ENCODE measurements at regions not wholly inside any gene's neighbourhood (a gene's known extent, or its start where the extent isn't known, plus 50 kb on each side); places are given as distances from the start of the nearest gene placed in this dataset.

GRCh38 chr22:47898946-47899345 lies 1136.5 kb downstream of the TBC1D22A start:
- no peaks in the 10 kb centered on the region for H3K79me2 ChIP-seq (ENCODE audit: insufficient read depth, low read length)
- no peak overlapping the region for H3K4me3 ChIP-seq (replicated peaks in 1 of 2; ENCODE audit: low read depth in 1 of 2, low read length in 2 of 2)
- no peak overlapping the region for H3K27ac ChIP-seq (ENCODE audit: low read depth, low read length)
- ChIA-PET RAD21 (ENCODE audit: low non-redundant PET in 1 of 2, low total read pairs in 2 of 2, uncharacterized antibody in 2 of 2, unreplicated experiment in 2 of 2) (no interaction called here), CTCF (no interaction called here), POLR2A (no interaction called here)
- peaks cover 0 to 7% of the 10 kb centered on the region in 2 experiments; a peak in 1 of 4 replicates for H3K9me3 ChIP-seq (ENCODE audit: control insufficient read depth in 1 of 2, insufficient read depth in 1 of 2, low read depth in 1 of 2, low read length in 2 of 2)
- no peaks in the 10 kb centered on the region for H3K36me3 ChIP-seq (ENCODE audit: control insufficient read depth in 1 of 2, insufficient read depth in 2 of 2, low read length in 2 of 2)
- H3K27me3 ChIP-seq (ENCODE audit: insufficient read depth, low read length): no peaks in the 10 kb centered on the region
- BruUV-seq (replicated peaks): no TSS peak
- H3K4me2 ChIP-seq (ENCODE audit: low read length): no peak overlapping the region
- no peak for DNase-seq (ENCODE audit: low read depth, low spot score)
- H3K4me1 ChIP-seq (ENCODE audit: control insufficient read depth in 1 of 2, insufficient read depth in 2 of 2, low read length in 2 of 2): no peaks in the 10 kb centered on the region
- no peak overlapping the region for H3K9ac ChIP-seq (ENCODE audit: low read length)
- TF ChIP-seq RAD21 (IDR thresholded peaks at IDR 0.05; ENCODE audit: low read depth): no peak
- no peaks in the 10 kb centered on the region for H3K9me2 ChIP-seq (ENCODE audit: insufficient read depth)
- no peak for ATAC-seq
- no peaks in the 10 kb centered on the region for H4K20me1 ChIP-seq (ENCODE audit: insufficient read depth)
- intact Hi-C loops (cut with micrococcal nuclease): no loop called here
- H2AFZ ChIP-seq (ENCODE audit: low read depth, low read length, poor library complexity, severe bottlenecking): no peak overlapping the region

- no peaks in the 10 kb centered on the region for H3K9me2 ChIP-seq (ENCODE audit: insufficient read depth)
- H3K4me3 ChIP-seq (replicated peaks in 1 of 2; ENCODE audit: low read depth in 1 of 2, low read length in 2 of 2): no peak overlapping the region
- RAD21 ChIA-PET (ENCODE audit: low non-redundant PET in 1 of 2, low total read pairs in 2 of 2, uncharacterized antibody in 2 of 2, unreplicated experiment in 2 of 2): no interaction called here
- intact Hi-C loops (cut with micrococcal nuclease): no loop called here
- DNase-seq (ENCODE audit: low read depth, low spot score) (no peak), ATAC-seq (no peak)
- no peak overlapping the region for H3K4me2 ChIP-seq (ENCODE audit: low read length)
- no TSS peak for BruUV-seq (replicated peaks)
- H3K79me2 ChIP-seq (ENCODE audit: insufficient read depth, low read length): no peaks in the 10 kb centered on the region
- no peak overlapping the region for H2AFZ ChIP-seq (ENCODE audit: low read depth, low read length, poor library complexity, severe bottlenecking)
- POLR2A ChIA-PET: no interaction called here
- H3K9me3 ChIP-seq (ENCODE audit: control insufficient read depth in 1 of 2, insufficient read depth in 1 of 2, low read depth in 1 of 2, low read length in 2 of 2): peaks cover 0 to 4% of the 10 kb centered on the region in 2 experiments; a peak in 1 of 4 replicates
- TF ChIP-seq SRF (IDR thresholded peaks at IDR 0.05; ENCODE audit: low read depth): no peak
- no peak for TF ChIP-seq EZH2phosphoT487 (IDR thresholded peaks at IDR 0.05; ENCODE audit: borderline replicate concordance)
- TF ChIP-seq, protein P1, sequence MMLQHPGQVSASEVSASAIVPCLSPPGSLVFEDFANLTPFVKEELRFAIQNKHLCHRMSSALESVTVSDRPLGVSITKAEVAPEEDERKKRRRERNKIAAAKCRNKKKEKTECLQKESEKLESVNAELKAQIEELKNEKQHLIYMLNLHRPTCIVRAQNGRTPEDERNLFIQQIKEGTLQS (IDR thresholded peaks at IDR 0.05): no peak
- TF ChIP-seq, protein P2, sequence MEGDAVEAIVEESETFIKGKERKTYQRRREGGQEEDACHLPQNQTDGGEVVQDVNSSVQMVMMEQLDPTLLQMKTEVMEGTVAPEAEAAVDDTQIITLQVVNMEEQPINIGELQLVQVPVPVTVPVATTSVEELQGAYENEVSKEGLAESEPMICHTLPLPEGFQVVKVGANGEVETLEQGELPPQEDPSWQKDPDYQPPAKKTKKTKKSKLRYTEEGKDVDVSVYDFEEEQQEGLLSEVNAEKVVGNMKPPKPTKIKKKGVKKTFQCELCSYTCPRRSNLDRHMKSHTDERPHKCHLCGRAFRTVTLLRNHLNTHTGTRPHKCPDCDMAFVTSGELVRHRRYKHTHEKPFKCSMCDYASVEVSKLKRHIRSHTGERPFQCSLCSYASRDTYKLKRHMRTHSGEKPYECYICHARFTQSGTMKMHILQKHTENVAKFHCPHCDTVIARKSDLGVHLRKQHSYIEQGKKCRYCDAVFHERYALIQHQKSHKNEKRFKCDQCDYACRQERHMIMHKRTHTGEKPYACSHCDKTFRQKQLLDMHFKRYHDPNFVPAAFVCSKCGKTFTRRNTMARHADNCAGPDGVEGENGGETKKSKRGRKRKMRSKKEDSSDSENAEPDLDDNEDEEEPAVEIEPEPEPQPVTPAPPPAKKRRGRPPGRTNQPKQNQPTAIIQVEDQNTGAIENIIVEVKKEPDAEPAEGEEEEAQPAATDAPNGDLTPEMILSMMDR (IDR thresholded peaks at IDR 0.05 in 2 of 3, conservative IDR thresholded peaks at IDR 0.05 in 1 of 3; ENCODE audit: borderline replicate concordance in 1 of 3, insufficient read depth in 1 of 3, low read depth in 2 of 3, low read length in 2 of 3): no peak
- TF ChIP-seq CEBPB (IDR thresholded peaks at IDR 0.05; ENCODE audit: low read depth): no peak
- no peak for TF ChIP-seq ZFX (IDR thresholded peaks at IDR 0.05)
- no peak for TF ChIP-seq SP1 (IDR thresholded peaks at IDR 0.05; ENCODE audit: low read depth)
- TF ChIP-seq ZBTB33 (IDR thresholded peaks at IDR 0.05; ENCODE audit: extremely low read depth, insufficient replicate concordance, low read length): no peak
- no peak for TF ChIP-seq POLR2A (IDR thresholded peaks at IDR 0.05; ENCODE audit: borderline replicate concordance, extremely low read depth, insufficient read depth, insufficient read length)
- CTCF ChIA-PET: no interaction called here
- no peaks in the 10 kb centered on the region for H3K4me1 ChIP-seq (ENCODE audit: control insufficient read depth in 1 of 2, insufficient read depth in 2 of 2, low read length in 2 of 2)
- no peaks in the 10 kb centered on the region for H3K36me3 ChIP-seq (ENCODE audit: control insufficient read depth in 1 of 2, insufficient read depth in 2 of 2, low read length in 2 of 2)
- no peaks in the 10 kb centered on the region for H3K27me3 ChIP-seq (ENCODE audit: insufficient read depth, low read length)
- no peak overlapping the region for H3K27ac ChIP-seq (ENCODE audit: low read depth, low read length)
- H4K20me1 ChIP-seq (ENCODE audit: insufficient read depth): no peaks in the 10 kb centered on the region
- no peak overlapping the region for H3K9ac ChIP-seq (ENCODE audit: low read length)
These were observed 1129.2 kb downstream of the TBC1D22A start for GRCh38 chr22:47891609-47892008.
